ENCODE measurements at regions not wholly inside any gene's neighbourhood (a gene's known extent, or its start where the extent isn't known, plus 50 kb on each side); places are given as distances from the start of the nearest gene placed in this dataset.

GRCh38 chr4:180913750-180914149 is 1329.5 kb upstream of the TENM3 start:
- no peak for DNase-seq

GRCh38 chr4:180923486-180923885 is 1319.7 kb upstream of the TENM3 start:
- DNase-seq, result no peak

GRCh38 chr4:180925805-180926204 is 1317.4 kb upstream of the TENM3 start:
- no peak for DNase-seq

GRCh38 chr4:180926277-180926676 is 1316.9 kb upstream of the TENM3 start:
- no peak for DNase-seq

GRCh38 chr4:180932370-180933001 is 1310.7 kb upstream of the TENM3 start:
- DNase-seq, result no peak

- DNase-seq, result no peak
Observed at GRCh38 chr4:180937083-180937482, 1306.1 kb upstream of the TENM3 start.

- no peak for DNase-seq
Observed at GRCh38 chr4:180940680-180941079, 1302.5 kb upstream of the TENM3 start.

- DNase-seq, result no peak
Observed at GRCh38 chr4:180942367-180942916, 1300.8 kb upstream of the TENM3 start.

- no peak for DNase-seq
Observed at GRCh38 chr4:180946188-180946587, 1297.0 kb upstream of the TENM3 start.

- no peak for DNase-seq
Observed at GRCh38 chr4:180947425-180947824, 1295.8 kb upstream of the TENM3 start.

- no peak for DNase-seq
Observed at GRCh38 chr4:180949424-180950213, 1293.6 kb upstream of the TENM3 start.

- no peak for DNase-seq
Observed at GRCh38 chr4:180950377-180950776, 1292.8 kb upstream of the TENM3 start.

- no peak for DNase-seq
Observed at GRCh38 chr4:180951312-180951711, 1291.9 kb upstream of the TENM3 start.

GRCh38 chr4:180953572-180953971 is 1289.6 kb upstream of the TENM3 start:
- no peak for DNase-seq

GRCh38 chr4:180960743-180961401 is 1282.3 kb upstream of the TENM3 start:
- no peak for DNase-seq

GRCh38 chr4:180962268-180962667 is 1280.9 kb upstream of the TENM3 start:
- DNase-seq, result no peak

GRCh38 chr4:180966312-180966711 is 1276.9 kb upstream of the TENM3 start:
- DNase-seq, result no peak

- DNase-seq, result no peak
Observed at GRCh38 chr4:180967936-180968335, 1275.3 kb upstream of the TENM3 start.

- DNase-seq, result no peak
Observed at GRCh38 chr4:180973894-180974293, 1269.3 kb upstream of the TENM3 start.

GRCh38 chr4:180990931-180991330 is 1252.3 kb upstream of the TENM3 start:
- DNase-seq, result no peak

- DNase-seq, result no peak
Observed at GRCh38 chr4:180993244-180993836, 1249.9 kb upstream of the TENM3 start.

GRCh38 chr4:180994722-180995121 is 1248.5 kb upstream of the TENM3 start:
- no peak for DNase-seq

- no peak for DNase-seq
Observed at GRCh38 chr4:180999217-180999616, 1244.0 kb upstream of the TENM3 start.
